Stimulated activated naive B cell treated with anti-CD40 and anti-IgM and Interleukin-4, amounts not matched to agents 10 μg/mL and 1 μg/mL and 100 μg/mL, for 72 hours (primary cell): ENCODE measurements at regions not wholly inside any gene's neighbourhood (a gene's known extent, or its start where the extent isn't known, plus 50 kb on each side); places are given as distances from the start of the nearest gene placed in this dataset.

Experiments used
- ATAC-seq, 2 donors: fragments of 150-1000 bp; cut with Tn5 transposase; replicated peaks; 2 replicates each; pipeline ENCODE4 v1.10.0; 2021; ENCODE audit warnings: moderate library complexity in 1 of 2
- DNase-seq: peaks from one replicate; pipeline ENCODE4 v3.0.0; 2021
- H3K27ac Mint-ChIP-seq: one replicate; pipeline ENCODE4 v1.8.0; 2022; ENCODE audit warnings: mild to moderate bottlenecking, mixed read lengths
- H3K27me3 Mint-ChIP-seq, 2 donors: one replicate each; pipeline ENCODE4 v1.8.0; 2022; ENCODE audit warnings: mixed read lengths in 2 of 2
- H3K36me3 Mint-ChIP-seq, 2 donors: one replicate each; pipeline ENCODE4 v1.8.0; 2022; ENCODE audit warnings: mixed read lengths in 2 of 2, mild to moderate bottlenecking in 1 of 2
- H3K4me1 Mint-ChIP-seq, 2 donors: one replicate each; pipeline ENCODE4 v1.8.0; 2022; ENCODE audit warnings: mixed read lengths in 2 of 2, mild to moderate bottlenecking in 1 of 2
- H3K4me3 Mint-ChIP-seq, 2 donors: one replicate each; pipeline ENCODE4 v1.8.0; 2022; ENCODE audit warnings: mild to moderate bottlenecking in 2 of 2, mixed read lengths in 2 of 2, moderate library complexity in 1 of 2
- H3K9me3 Mint-ChIP-seq, 2 donors: one replicate each; pipeline ENCODE4 v1.8.0; 2022; ENCODE audit warnings: mixed read lengths in 2 of 2, mild to moderate bottlenecking in 1 of 2

DNA sequence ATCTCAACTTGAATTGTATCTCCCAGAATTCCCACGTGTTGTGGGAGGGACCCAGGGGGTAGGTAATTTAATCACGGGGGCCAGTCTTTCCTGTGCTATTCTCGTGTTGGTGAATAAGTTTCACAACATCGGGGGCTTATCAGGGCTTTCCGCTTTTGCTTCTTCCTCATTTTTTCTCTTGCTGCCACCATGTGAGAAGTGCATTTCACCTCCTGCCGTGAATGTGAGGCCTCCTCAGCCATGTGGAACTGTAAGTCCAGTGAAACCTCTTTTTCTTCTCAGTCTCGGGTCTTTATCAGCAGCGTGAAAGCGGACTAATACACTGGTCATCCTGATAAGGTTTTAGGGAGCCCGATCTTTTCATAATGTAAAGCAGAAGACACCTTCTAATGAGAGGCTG lies 687.0 kb upstream of the FTMT start:
- ATAC-seq (no peak), DNase-seq (no peak)
- Mint-ChIP-seq H3K9me3 (peaks cover 0 to 3% of the 10 kb centered on the region in 2 donors), H3K27me3 (no peaks in the 10 kb centered on the region), H3K36me3 (no peaks in the 10 kb centered on the region), H3K27ac (no peak overlapping the region), H3K4me1 (no peaks in the 10 kb centered on the region), H3K4me3 (no peak overlapping the region)

DNA sequence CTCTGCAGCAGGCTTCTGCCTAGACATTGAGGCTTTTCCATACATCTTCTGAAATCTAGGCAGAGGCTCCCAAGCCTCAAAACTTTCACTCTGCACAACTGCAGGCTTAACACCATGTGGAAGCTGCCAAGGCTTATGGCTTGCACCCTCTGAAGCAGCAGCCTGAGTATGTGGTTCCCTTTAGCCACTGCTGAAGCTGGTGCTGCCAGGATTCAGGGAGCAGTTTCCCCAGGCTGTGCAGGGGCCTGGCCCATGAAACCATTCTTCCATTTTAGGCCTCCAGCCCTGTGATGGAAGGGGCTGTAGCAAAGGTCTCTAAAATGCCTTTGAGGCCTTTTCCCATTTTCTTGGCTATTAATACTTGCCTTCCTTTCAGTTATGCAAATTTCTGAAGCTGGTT lies 680.3 kb upstream of the FTMT start:
- H3K4me1 Mint-ChIP-seq: no peaks in the 10 kb centered on the region
- no peak overlapping the region for H3K4me3 Mint-ChIP-seq
- H3K27me3 Mint-ChIP-seq: no peaks in the 10 kb centered on the region
- H3K9me3 Mint-ChIP-seq: no peaks in the 10 kb centered on the region
- no peak overlapping the region for H3K27ac Mint-ChIP-seq
- H3K36me3 Mint-ChIP-seq: no peaks in the 10 kb centered on the region
- DNase-seq: no peak
- peak in 1 of 2 donors; percentile 18 for ATAC-seq

GRCh38 chr5:121171834-121172233 lies 679.8 kb upstream of the FTMT start:
- Mint-ChIP-seq H3K4me1 (no peaks in the 10 kb centered on the region), H3K27ac (no peak overlapping the region), H3K4me3 (no peak overlapping the region), H3K27me3 (no peaks in the 10 kb centered on the region), H3K9me3 (no peaks in the 10 kb centered on the region), H3K36me3 (no peaks in the 10 kb centered on the region)
- DNase-seq: no peak
- no peak for ATAC-seq

- Mint-ChIP-seq H3K36me3 (no peaks in the 10 kb centered on the region), H3K27me3 (no peaks in the 10 kb centered on the region)
- DNase-seq: no peak
These were observed 677.3 kb upstream of the FTMT start for GRCh38 chr5:121174351-121174750.

GRCh38 chr5:121175986-121176385 lies 675.7 kb upstream of the FTMT start:
- ATAC-seq (no peak), DNase-seq (no peak)
- Mint-ChIP-seq H3K9me3 (no peaks in the 10 kb centered on the region), H3K4me3 (no peak overlapping the region), H3K27me3 (no peaks in the 10 kb centered on the region), H3K36me3 (no peaks in the 10 kb centered on the region), H3K4me1 (no peaks in the 10 kb centered on the region), H3K27ac (no peak overlapping the region)

More at GRCh38 chr5:121174351-121174750, 677.3 kb upstream of the FTMT start:
- no peak for ATAC-seq
- Mint-ChIP-seq H3K9me3 (no peaks in the 10 kb centered on the region), H3K4me1 (no peaks in the 10 kb centered on the region), H3K4me3 (no peak overlapping the region), H3K27ac (no peak overlapping the region)

DNA sequence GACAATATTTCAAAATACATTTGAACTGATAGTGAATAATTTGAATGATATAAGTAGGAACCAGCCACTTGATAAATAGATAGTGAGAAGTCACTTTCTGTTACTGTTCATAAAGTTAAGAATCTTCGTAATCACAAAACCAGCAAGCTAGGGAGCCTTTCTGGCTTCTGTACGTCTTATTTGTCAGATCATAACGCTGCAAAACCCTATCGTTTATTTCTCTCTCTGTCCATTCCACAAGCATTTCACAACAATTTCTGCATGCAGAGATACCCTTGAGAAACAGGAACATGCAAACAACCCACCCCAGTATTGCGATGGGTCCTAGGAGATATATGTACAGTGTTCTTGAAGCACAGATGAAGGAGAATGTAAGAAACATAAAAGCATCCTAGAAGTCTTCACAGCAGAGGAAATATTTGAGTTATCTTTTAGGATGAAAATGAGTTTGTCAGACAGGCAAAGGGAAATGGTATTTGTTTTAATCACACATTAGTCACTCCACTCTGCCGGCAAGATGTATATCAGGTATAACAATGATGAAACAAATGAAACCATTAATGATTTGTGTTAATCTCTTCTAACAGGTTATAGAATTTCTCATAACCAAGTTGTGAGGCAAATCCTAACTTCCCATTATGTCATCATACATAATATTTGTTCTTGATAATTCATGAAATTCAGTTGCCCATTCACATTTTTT lies 668.7 kb upstream of the FTMT start:
- H3K27me3 Mint-ChIP-seq: no peaks in the 10 kb centered on the region

DNA sequence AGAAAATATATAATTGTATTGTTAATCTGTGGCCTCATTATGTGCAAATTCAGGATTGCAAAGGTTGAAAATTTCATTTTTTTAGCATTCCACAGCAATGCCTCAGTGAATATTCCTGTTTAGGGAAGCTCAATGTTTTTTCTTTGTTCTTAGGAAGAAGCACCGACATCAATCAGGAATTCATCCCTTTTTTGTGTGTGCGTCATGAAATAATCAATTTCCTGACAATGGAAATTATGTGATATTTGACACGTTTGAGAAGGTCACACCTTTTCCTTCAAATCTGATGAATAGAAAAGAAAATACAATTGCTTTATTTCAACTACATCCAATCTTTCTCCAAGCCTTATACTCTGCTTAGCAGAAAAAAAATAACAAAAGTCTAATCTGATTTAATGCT lies 662.8 kb upstream of the FTMT start:
- H3K27me3 Mint-ChIP-seq: no peaks in the 10 kb centered on the region
- H3K36me3 Mint-ChIP-seq: no peaks in the 10 kb centered on the region
- no peaks in the 10 kb centered on the region for H3K4me1 Mint-ChIP-seq
- no peak for DNase-seq
- H3K9me3 Mint-ChIP-seq: peaks cover 0 to 1% of the 10 kb centered on the region in 2 donors
- no peak overlapping the region for H3K4me3 Mint-ChIP-seq
- no peak overlapping the region for H3K27ac Mint-ChIP-seq
- ATAC-seq: no peak

More for the DNA sequence above, 668.7 kb upstream of the FTMT start:
- H3K4me1 Mint-ChIP-seq: no peaks in the 10 kb centered on the region
- no peak overlapping the region for H3K4me3 Mint-ChIP-seq
- ATAC-seq (no peak), DNase-seq (no peak)
- no peaks in the 10 kb centered on the region for H3K36me3 Mint-ChIP-seq
- no peaks in the 10 kb centered on the region for H3K9me3 Mint-ChIP-seq
- H3K27ac Mint-ChIP-seq: no peak overlapping the region

DNA sequence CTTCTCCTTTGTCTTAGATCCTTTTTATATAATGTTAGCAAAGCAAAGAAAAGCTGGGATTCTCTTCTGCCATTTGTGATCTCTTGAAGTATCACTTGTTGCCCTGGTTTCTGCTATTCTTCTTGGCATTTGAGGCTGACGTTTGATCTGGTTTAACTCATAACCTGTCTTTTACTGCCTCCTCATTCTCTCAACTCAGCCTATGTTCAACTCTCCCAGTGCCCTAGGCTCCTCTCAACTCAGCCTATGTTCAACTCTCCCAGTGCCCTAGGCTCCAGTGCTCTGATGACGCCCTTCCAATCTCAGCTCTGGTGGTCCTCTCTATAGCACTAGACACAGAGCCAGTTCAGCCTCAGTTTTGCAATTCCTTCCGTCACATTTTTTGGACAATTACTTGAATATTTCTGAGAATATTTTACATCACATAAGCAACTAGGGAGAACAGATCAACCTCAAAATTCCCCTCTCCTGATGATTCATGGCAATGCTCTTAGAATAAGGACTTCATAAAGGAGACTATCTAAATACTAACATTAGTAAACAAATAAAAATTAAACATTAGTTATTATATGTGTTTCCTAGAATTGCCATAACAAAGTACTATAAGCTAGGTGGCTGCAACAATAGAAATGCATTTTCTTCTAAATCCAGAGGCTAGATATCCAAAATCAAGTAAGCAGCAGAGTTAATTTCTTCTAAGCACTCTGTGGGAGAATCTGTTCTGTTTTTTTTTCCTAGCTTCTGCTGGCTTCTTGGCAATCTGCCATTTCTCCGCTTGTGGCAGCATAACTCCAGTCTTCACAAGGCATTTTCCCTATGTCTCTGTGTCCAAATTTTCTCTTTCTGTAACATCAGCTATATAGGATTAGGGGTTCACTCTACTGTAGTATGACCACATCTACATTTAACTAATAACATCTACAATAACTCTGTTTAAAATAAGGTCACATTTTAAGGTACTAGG lies 662.1 kb upstream of the FTMT start:
- Mint-ChIP-seq H3K27me3 (no peaks in the 10 kb centered on the region), H3K9me3 (peaks cover 0 to 1% of the 10 kb centered on the region in 2 donors), H3K4me3 (no peak overlapping the region), H3K4me1 (no peaks in the 10 kb centered on the region), H3K36me3 (no peaks in the 10 kb centered on the region), H3K27ac (no peak overlapping the region)
- no peak for ATAC-seq
- DNase-seq: no peak

DNA sequence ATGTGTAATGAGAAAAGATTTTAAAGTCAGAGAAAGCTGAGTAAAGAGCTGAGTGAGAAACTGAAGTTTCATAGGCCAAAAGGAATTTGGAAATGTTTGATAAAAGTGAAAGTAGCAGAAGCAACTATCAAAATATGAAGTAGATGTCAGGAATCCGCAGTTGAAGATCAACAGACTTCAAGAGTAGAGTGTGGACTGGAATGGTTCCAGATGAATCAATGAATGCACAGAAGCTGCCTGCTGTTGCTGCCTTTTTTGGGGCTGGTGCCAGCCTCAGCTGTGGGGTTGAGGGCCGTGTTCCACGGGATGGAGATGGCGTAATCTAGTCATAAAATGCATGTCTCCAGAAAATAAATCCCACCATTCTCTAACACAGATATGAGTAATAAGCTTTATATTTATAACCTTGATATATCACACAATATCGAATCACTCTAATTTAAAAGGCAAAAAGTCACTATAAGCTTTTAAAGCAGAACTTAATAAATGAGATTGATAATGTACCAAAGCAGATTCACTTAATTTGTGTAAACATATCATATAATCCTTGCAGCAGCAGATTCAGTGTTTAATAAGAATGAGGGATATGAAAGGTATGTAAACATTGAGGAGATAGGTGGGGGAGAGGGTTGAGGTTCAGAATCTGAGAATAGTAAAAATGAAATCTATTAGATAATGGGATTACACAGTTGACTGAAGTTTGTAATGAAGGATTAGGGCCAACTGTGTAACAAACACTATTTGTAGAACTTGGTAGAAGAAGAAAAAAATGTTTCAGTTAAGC lies 652.3 kb upstream of the FTMT start:
- Mint-ChIP-seq H3K4me1 (no peaks in the 10 kb centered on the region), H3K4me3 (no peak overlapping the region), H3K27ac (no peak overlapping the region), H3K36me3 (no peaks in the 10 kb centered on the region), H3K9me3 (peaks cover 3% of the 10 kb centered on the region in 2 donors), H3K27me3 (no peaks in the 10 kb centered on the region)
- DNase-seq (no peak), ATAC-seq (no peak)

- Mint-ChIP-seq H3K4me3 (no peak overlapping the region), H3K36me3 (no peaks in the 10 kb centered on the region), H3K4me1 (no peaks in the 10 kb centered on the region), H3K27me3 (no peaks in the 10 kb centered on the region), H3K9me3 (peaks cover 0 to 6% of the 10 kb centered on the region in 2 donors), H3K27ac (no peak overlapping the region)
- DNase-seq (no peak), ATAC-seq (no peak)
These were observed 633.6 kb upstream of the FTMT start for GRCh38 chr5:121218086-121218485.

GRCh38 chr5:121221483-121221882 lies 630.2 kb upstream of the FTMT start:
- no peaks in the 10 kb centered on the region for H3K36me3 Mint-ChIP-seq
- no peaks in the 10 kb centered on the region for H3K4me1 Mint-ChIP-seq
- no peak overlapping the region for H3K4me3 Mint-ChIP-seq
- H3K9me3 Mint-ChIP-seq: peaks cover 0 to 12% of the 10 kb centered on the region in 2 donors
- no peak for DNase-seq
- no peaks in the 10 kb centered on the region for H3K27me3 Mint-ChIP-seq
- H3K27ac Mint-ChIP-seq: no peak overlapping the region
- ATAC-seq: no peak

DNA sequence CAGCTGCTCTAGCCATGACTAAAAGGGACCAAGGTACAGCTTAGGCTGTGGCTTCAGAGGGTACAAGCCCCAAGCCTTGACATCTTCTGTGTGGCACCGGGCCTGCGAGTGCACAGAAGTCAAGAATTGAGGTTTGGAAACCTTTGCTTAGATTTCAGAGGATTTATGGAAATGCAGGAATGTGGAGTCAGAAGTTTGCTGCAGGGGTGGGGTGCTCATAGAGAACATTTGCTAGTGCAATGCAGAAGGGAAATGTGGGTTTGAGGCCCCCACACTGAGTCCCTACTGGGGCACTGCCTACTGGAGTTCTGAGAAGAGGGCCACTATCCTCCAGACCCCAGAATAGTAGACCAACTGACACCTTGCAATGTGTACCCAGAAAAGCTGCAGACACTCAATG lies 624.9 kb upstream of the FTMT start:
- DNase-seq (no peak), ATAC-seq (no peak)
- Mint-ChIP-seq H3K27ac (no peak overlapping the region), H3K4me3 (no peak overlapping the region), H3K27me3 (no peaks in the 10 kb centered on the region), H3K36me3 (no peaks in the 10 kb centered on the region), H3K4me1 (no peaks in the 10 kb centered on the region), H3K9me3 (peaks cover 7 to 16% of the 10 kb centered on the region in 2 donors)

DNA sequence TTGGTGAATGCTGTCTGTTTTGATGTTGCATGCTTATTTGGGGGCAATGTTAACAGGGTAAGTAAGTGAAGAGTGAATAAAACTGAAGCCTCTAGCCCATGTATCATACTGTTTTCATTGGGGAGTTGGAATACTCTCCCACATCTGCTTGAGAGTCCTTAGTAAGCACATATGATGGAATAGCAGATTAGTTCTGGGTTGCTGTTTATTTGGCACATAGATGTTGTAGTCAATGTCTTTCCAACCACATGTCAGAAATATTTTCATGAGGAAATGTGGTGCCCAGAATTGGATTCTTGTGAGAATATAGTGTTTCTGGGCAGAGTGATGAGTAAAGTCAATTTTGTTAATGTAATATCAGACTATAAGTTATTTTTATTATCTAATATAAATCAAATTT lies 611.7 kb upstream of the FTMT start:
- DNase-seq: no peak
- Mint-ChIP-seq H3K27me3 (no peaks in the 10 kb centered on the region), H3K4me1 (no peaks in the 10 kb centered on the region), H3K27ac (no peak overlapping the region), H3K9me3 (peaks cover 4 to 8% of the 10 kb centered on the region in 2 donors), H3K36me3 (no peaks in the 10 kb centered on the region), H3K4me3 (no peak overlapping the region)
- no peak for ATAC-seq

DNA sequence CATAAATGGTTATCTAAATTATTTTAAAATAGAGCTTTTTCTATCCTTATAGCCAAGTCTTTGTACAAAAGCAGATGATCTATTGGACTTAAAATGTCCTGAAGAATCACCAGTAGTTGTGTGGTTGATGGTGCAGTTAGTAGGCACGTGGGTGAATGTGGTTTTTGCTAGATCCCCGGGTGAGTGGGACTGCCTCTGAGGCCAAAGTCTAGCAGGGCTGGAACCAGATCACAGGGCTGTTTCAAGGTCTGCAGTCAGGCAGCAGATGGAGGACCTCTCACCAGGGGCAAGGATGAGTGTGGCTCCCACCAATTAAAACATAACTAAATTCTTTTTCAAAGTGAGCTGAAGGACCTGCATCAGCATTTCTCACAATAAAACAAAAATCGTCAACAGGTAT lies 604.7 kb upstream of the FTMT start:
- Mint-ChIP-seq H3K4me1 (no peaks in the 10 kb centered on the region), H3K27ac (no peak overlapping the region), H3K9me3 (peaks cover 4 to 8% of the 10 kb centered on the region in 2 donors), H3K27me3 (no peaks in the 10 kb centered on the region), H3K36me3 (no peaks in the 10 kb centered on the region), H3K4me3 (no peak overlapping the region)
- ATAC-seq: no peak
- DNase-seq: no peak
